Stimulated activated CD4-positive, alpha-beta T cell treated with anti-CD3 and anti-CD28 coated beads, Interleukin-15, amount 100 ng/mL, for 1 hour (primary cell): ENCODE measurements at regions not wholly inside any gene's neighbourhood (a gene's known extent, or its start where the extent isn't known, plus 50 kb on each side); places are given as distances from the start of the nearest gene placed in this dataset.
"Not testable (repeated sequence)": the region's sequence is repeated elsewhere in the genome, so short reads cannot be mapped to it uniquely, and the experiment has no call there.

Experiments used
- DNase-seq, 2 donors: peaks; one replicate each; pipeline ENCODE4 v3.0.0-alpha.2; 2020; ENCODE audit warnings: low read depth in 1 of 2, low spot score in 1 of 2

GRCh38 chr5:157994906-157995519, 136.1 kb upstream of the CLINT1 start:
- peak in 1 of 2 donors; percentile 15 for DNase-seq

- DNase-seq, result no peak
These were observed 135.2 kb upstream of the CLINT1 start for GRCh38 chr5:157993986-157994691.

GRCh38 chr5:157993201-157993600, 134.3 kb upstream of the CLINT1 start:
- no peak for DNase-seq

GRCh38 chr5:157990583-157991181, 131.7 kb upstream of the CLINT1 start:
- no peak for DNase-seq

GRCh38 chr5:157989296-157989695, 130.4 kb upstream of the CLINT1 start:
- no peak for DNase-seq

GRCh38 chr5:157987259-157987658, 128.3 kb upstream of the CLINT1 start:
- DNase-seq, result no peak

- no peak for DNase-seq
These were observed 127.6 kb upstream of the CLINT1 start for GRCh38 chr5:157986431-157986990.

- DNase-seq, result no peak
These were observed 125.7 kb upstream of the CLINT1 start for GRCh38 chr5:157984611-157985010.

- no peak for DNase-seq
These were observed 125.1 kb upstream of the CLINT1 start for GRCh38 chr5:157983906-157984551.

- no peak for DNase-seq
These were observed 119.1 kb upstream of the CLINT1 start for GRCh38 chr5:157978061-157978460.

GRCh38 chr5:157976429-157976828, 117.5 kb upstream of the CLINT1 start:
- no peak for DNase-seq

- no peak for DNase-seq
These were observed 113.6 kb upstream of the CLINT1 start for GRCh38 chr5:157972579-157972978.

- no peak for DNase-seq
These were observed 112.7 kb upstream of the CLINT1 start for GRCh38 chr5:157971571-157972216.

- not testable (repeated sequence) for DNase-seq
These were observed 109.6 kb upstream of the CLINT1 start for GRCh38 chr5:157968570-157968969.

- DNase-seq, result no peak
These were observed 107.0 kb upstream of the CLINT1 start for GRCh38 chr5:157965989-157966388.

- DNase-seq, result no peak
These were observed 106.2 kb upstream of the CLINT1 start for GRCh38 chr5:157965040-157965678.

- no peak for DNase-seq
These were observed 104.8 kb upstream of the CLINT1 start for GRCh38 chr5:157963761-157964160.

- DNase-seq, result no peak
These were observed 104.3 kb upstream of the CLINT1 start for GRCh38 chr5:157963244-157963643.

- not testable (repeated sequence) for DNase-seq
These were observed 103.7 kb upstream of the CLINT1 start for GRCh38 chr5:157962686-157963085.

- no peak for DNase-seq
These were observed 103.1 kb upstream of the CLINT1 start for GRCh38 chr5:157961896-157962590.
